Activated naive CD8-positive, alpha-beta T cell (primary cell): ENCODE measurements at regions not wholly inside any gene's neighbourhood (a gene's known extent, or its start where the extent isn't known, plus 50 kb on each side); places are given as distances from the start of the nearest gene placed in this dataset.

Experiments
- H3K27ac Mint-ChIP-seq: one replicate; pipeline ENCODE4 v1.8.0; 2021; ENCODE audit warnings: mixed read lengths
- H3K27me3 Mint-ChIP-seq: one replicate; pipeline ENCODE4 v1.8.0; 2021; ENCODE audit warnings: mixed read lengths
- H3K36me3 Mint-ChIP-seq: one replicate; pipeline ENCODE4 v1.8.0; 2021; ENCODE audit warnings: mixed read lengths
- H3K4me1 Mint-ChIP-seq: one replicate; pipeline ENCODE4 v1.8.0; 2021; ENCODE audit warnings: low read depth, mixed read lengths
- H3K4me3 Mint-ChIP-seq: one replicate; pipeline ENCODE4 v1.8.0; 2021; ENCODE audit warnings: mild to moderate bottlenecking, mixed read lengths
- H3K9me3 Mint-ChIP-seq: one replicate; pipeline ENCODE4 v1.8.0; 2021; ENCODE audit warnings: low read depth, mixed read lengths

DNA sequence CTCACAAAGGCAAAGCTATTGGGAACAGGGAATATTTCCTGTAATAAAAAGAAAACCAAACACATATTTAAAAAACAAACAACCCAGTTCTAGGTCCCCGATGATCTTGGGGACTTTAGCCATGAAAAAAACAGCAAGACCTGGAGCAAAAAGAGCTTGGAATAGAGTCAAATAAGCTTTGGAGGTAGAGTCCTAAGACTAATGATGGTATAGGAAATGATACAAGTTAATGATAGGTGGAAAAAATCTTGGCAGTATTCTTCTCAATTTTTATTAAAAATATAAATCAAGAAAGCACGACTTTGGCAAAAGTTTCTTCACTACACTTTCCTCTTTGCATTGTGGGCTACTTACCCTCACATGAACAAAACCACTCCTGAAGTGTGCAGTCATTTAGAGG lies 481.5 kb downstream of the EBF1 start:
- Mint-ChIP-seq H3K36me3 (no peaks in the 10 kb centered on the region), H3K27me3 (no peaks in the 10 kb centered on the region), H3K4me3 (no peak overlapping the region), H3K27ac (no peak overlapping the region), H3K4me1 (no peaks in the 10 kb centered on the region), H3K9me3 (no peaks in the 10 kb centered on the region)

DNA sequence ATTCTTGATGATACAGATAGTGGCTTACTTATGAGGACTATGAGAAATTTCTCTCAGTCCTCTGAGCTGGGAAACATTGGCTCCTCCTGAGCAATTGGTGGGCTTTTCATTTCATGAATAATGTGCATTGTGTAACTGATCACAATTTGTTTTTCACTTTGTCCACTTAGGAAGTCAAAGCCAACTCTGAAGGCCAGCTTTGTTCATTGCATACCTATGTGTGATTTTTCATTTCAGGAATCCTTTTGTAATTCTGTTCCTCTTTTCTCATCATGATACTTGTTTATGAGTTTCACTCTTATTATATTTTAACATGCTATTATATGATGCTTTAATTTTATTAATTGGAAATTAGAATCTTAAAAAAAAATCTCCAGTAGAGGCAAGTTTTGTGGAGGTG lies 483.0 kb downstream of the EBF1 start:
- H3K27me3 Mint-ChIP-seq = no peaks in the 10 kb centered on the region
- no peaks in the 10 kb centered on the region for H3K9me3 Mint-ChIP-seq
- no peaks in the 10 kb centered on the region for H3K36me3 Mint-ChIP-seq
- no peaks in the 10 kb centered on the region for H3K4me1 Mint-ChIP-seq
- no peak overlapping the region for H3K4me3 Mint-ChIP-seq
- no peak overlapping the region for H3K27ac Mint-ChIP-seq

DNA sequence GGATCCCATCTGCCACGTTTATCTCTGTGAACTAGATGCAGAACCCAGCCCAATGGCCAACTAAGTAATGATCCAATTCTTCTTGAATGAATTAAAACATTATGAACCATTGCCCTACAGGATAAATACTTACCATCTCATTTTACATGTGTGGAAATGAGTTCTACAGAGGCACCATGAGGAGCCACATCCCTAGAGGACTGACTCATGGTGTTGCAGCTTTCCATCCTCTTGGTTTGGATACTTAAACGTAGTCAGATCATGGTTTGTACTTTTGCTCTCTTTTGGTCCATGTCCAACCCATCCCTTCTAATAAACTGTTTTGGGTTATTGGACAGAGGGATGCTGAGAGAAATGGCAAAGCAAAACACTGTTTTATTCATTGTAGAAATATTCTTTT lies 484.8 kb downstream of the EBF1 start:
- H3K4me1 Mint-ChIP-seq = no peaks in the 10 kb centered on the region
- no peaks in the 10 kb centered on the region for H3K9me3 Mint-ChIP-seq

DNA sequence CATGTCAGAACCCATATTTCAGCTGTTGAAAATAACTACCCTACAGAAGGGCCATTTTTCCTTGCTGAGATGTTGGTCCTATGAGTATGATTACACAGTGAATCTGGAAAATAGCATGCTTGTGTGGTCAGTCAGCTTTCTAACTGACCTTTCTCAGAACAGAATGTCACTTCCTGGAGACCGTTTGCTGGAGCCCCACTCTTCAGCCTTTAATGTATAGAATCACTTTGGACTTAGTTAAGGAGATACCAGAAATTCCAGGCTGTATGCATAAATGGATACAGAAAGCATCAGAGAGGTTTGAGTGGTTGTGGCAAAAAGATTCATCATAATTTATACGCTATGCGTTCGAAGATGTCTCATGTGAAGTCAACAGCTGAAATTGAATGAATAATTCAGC lies 488.1 kb downstream of the EBF1 start:
- Mint-ChIP-seq H3K4me3 (no peak overlapping the region), H3K27me3 (no peaks in the 10 kb centered on the region), H3K27ac (no peak overlapping the region), H3K36me3 (no peaks in the 10 kb centered on the region), H3K9me3 (no peaks in the 10 kb centered on the region), H3K4me1 (no peaks in the 10 kb centered on the region)

More for the DNA sequence above, 484.8 kb downstream of the EBF1 start:
- H3K4me3 Mint-ChIP-seq = no peak overlapping the region
- no peaks in the 10 kb centered on the region for H3K27me3 Mint-ChIP-seq
- no peaks in the 10 kb centered on the region for H3K36me3 Mint-ChIP-seq
- H3K27ac Mint-ChIP-seq = no peak overlapping the region

DNA sequence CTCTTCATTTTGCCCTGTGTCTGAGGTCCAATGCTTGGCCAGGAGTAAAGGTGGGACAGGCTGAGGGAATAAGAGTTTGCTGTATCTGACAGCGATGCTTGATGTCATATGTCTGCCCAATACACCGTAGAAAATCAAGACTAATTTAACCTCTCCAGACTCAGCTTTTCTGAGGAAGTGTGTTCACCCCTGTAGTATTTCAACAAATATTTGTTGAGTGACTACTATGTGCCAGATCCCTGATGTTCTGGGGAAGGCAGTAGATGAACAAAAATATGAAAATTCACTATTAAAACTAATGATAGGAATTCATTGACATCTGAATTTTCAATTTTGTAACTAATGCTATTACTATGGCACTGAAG lies 489.7 kb downstream of the EBF1 start:
- H3K4me3 Mint-ChIP-seq = no peak overlapping the region
- no peak overlapping the region for H3K27ac Mint-ChIP-seq
- no peaks in the 10 kb centered on the region for H3K9me3 Mint-ChIP-seq
- no peaks in the 10 kb centered on the region for H3K36me3 Mint-ChIP-seq
- H3K27me3 Mint-ChIP-seq = no peaks in the 10 kb centered on the region
- no peaks in the 10 kb centered on the region for H3K4me1 Mint-ChIP-seq

DNA sequence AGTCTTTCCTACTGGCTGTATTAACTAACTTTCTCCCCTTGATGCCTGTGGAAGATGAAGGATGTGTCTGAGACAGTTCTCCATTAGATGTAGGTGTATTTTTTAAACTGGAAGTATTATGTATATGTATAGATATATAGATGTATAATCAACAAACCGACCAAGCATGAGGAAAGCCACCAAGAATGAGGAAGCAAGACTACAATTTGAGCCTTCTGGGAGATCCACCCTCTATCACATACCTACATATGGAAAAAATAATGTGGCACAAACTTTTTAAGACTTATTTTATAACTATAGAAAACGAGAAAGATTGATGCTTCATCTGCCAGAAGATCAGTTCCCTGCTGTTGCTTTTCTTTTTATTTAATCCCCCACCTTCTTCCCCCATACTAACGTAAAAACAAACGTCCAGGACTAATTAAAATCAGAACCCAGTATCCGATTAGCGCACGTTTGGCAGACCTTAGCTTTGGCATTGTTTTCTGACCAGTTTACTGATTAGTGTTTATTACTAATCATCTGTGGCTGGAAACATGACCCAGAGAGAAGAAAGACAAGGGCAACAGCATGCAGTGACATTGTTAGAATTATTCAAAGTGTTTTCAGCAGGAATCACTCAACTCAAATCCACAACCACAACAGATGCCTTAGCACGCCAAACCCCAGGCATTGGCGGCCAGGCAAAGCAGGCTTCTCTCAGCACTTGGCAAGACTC lies 490.2 kb downstream of the EBF1 start:
- Mint-ChIP-seq H3K9me3 (no peaks in the 10 kb centered on the region), H3K4me1 (no peaks in the 10 kb centered on the region), H3K27ac (no peak overlapping the region), H3K27me3 (no peaks in the 10 kb centered on the region), H3K36me3 (no peaks in the 10 kb centered on the region), H3K4me3 (no peak overlapping the region)

DNA sequence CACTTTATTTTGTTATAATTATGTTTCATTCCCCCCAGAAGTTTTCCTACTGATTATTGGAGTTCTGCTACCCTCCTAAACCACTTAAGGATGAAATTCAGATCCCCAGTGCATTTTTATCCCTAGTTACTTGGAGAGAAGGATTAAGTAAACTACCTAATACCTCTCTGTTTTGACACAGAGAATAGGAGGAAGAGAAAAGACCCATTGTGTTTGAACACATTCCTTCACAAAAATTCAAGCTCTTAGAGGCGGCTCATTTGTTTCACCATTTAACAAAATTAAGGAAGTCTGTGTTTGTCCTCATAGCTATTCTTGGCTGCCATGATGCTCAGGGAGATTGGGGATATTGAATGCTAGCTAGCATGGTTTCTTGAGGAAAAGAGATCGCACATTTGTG lies 492.6 kb downstream of the EBF1 start:
- no peaks in the 10 kb centered on the region for H3K27me3 Mint-ChIP-seq
- no peak overlapping the region for H3K4me3 Mint-ChIP-seq
- H3K36me3 Mint-ChIP-seq = no peaks in the 10 kb centered on the region
- no peaks in the 10 kb centered on the region for H3K9me3 Mint-ChIP-seq
- H3K4me1 Mint-ChIP-seq = no peaks in the 10 kb centered on the region
- H3K27ac Mint-ChIP-seq = no peak overlapping the region

DNA sequence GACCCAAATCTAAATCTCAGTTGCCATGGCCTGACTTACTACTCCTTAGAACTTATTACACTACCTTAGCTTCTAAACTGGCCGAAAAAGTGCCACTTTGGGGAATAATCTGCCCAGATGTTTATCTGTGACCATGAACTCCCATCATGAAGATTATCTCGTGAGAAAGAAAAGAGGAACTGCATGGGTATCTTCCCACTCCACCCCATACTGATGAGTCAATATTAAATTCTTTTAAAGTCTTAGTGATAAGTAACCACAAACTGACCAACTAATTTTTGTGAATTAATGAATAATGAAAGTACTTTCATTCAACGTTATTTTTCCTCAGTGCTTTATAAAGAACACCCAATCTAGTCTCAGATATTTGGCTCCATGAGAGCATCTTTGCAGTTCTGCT lies 493.5 kb downstream of the EBF1 start:
- Mint-ChIP-seq H3K27ac (no peak overlapping the region), H3K4me1 (no peaks in the 10 kb centered on the region), H3K27me3 (no peaks in the 10 kb centered on the region), H3K36me3 (no peaks in the 10 kb centered on the region), H3K9me3 (no peaks in the 10 kb centered on the region), H3K4me3 (no peak overlapping the region)

DNA sequence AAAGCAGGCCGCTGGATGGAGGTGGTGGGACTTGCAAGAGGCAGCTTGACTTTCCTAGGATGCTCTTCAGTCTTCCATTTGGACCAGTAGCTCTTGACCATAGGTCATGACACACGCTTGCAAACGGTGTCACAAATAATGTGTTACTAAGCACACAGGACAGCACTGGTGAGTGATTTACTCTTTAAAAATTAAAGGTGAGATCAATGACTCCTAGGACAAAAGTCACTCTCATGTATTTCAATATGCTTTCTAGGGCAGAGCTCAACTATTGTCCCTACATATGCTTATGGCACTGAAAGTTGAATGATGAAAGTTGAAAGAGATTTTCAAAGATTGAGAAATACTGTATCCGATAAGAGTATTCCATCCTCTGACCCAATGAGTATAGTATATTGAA lies 496.7 kb downstream of the EBF1 start:
- Mint-ChIP-seq H3K27ac (no peak overlapping the region), H3K4me1 (no peaks in the 10 kb centered on the region), H3K36me3 (no peaks in the 10 kb centered on the region), H3K4me3 (no peak overlapping the region), H3K27me3 (no peaks in the 10 kb centered on the region), H3K9me3 (no peaks in the 10 kb centered on the region)

DNA sequence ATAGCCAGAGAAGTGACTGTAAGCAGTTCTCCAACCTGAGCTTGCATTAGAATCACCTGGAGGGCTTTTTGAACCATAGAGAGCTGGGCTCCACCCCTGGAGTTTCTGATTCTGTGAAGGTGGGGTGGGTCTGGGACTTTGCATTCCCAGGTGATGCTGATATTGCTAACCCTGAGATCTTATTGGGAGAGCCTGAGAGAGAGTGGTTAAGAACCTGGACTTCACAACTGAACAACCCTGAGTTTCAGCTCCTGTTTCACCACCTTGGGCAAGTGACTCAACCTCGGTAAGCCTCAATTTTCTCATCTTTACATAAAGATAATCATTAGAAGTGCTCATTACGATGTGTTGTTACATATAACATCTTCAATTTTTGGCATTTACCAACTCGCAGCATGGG lies 498.6 kb downstream of the EBF1 start:
- Mint-ChIP-seq H3K36me3 (no peaks in the 10 kb centered on the region), H3K27ac (no peak overlapping the region), H3K27me3 (no peaks in the 10 kb centered on the region), H3K4me3 (no peak overlapping the region), H3K9me3 (no peaks in the 10 kb centered on the region), H3K4me1 (no peaks in the 10 kb centered on the region)

DNA sequence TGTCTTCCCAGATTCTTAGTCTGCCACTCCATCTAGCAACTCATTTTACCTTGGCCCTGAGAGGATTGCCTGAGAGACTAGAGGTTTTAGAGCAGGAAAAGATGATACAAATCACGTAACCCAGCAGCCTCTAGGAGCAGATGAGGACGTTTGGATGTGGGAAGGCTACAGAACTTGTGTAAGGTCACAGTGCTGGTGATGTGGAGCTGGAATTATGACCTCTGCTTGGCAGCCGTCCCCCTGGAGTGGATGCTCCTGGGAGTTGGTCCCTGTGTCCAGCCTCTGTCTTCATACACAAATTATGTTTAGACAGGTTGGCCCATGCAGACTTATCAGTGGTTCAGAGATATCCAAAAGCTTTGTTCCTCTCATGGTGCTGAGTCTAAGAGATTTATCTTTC lies 499.0 kb downstream of the EBF1 start:
- H3K4me1 Mint-ChIP-seq = no peaks in the 10 kb centered on the region
- no peak overlapping the region for H3K4me3 Mint-ChIP-seq
- no peaks in the 10 kb centered on the region for H3K27me3 Mint-ChIP-seq
- no peak overlapping the region for H3K27ac Mint-ChIP-seq
- no peaks in the 10 kb centered on the region for H3K36me3 Mint-ChIP-seq
- no peaks in the 10 kb centered on the region for H3K9me3 Mint-ChIP-seq

DNA sequence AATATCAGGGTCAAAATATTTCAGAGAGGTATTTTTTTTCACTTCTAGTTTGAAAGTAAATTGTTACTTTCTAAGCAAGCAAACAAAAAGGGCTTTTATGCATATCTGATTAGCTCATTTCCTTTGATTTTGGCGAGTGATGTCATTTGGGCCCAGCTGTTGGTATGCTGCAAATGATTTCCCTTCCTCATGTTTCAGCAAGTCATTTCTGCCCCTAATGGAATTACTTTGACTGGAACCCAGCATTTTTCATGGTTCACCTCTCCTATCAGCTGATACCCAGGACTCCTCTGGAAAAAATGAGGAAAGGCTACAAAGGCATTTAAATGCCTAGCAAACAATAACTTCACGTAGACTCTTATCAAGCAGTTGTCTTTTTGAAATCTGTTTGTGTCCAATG lies 500.6 kb downstream of the EBF1 start:
- Mint-ChIP-seq H3K27me3 (no peaks in the 10 kb centered on the region), H3K4me1 (no peaks in the 10 kb centered on the region), H3K27ac (no peak overlapping the region), H3K36me3 (no peaks in the 10 kb centered on the region), H3K9me3 (no peaks in the 10 kb centered on the region), H3K4me3 (no peak overlapping the region)

DNA sequence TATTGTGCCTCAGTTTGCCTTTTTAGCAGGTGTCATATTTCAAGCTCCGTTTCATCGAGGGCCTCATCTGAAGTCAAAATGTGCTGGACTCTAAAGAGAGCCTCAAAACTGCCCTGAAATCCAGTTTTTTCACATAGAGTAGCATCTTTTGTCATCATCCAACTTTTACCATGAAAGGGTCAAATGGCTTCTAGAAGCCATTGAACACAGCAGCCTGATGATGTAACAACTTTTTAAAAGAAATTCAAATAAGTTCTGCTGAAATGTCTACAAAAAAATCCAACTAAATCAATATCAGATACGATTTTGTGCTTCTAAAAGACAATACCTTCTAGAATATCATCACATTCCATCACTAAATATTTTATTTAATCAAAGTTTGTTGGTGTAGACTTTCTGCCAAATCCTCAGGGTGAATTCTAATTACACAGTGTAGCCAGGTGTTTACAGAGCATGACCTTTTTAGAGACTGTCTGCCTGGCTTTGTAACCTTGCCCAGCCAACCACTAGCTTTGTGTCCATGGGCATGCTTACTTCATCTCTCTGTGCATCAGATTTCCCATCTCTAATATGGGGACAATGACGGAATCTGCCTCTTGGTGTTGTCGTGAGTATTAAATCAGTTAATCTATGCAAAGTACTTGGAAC lies 505.0 kb downstream of the EBF1 start:
- H3K9me3 Mint-ChIP-seq = no peaks in the 10 kb centered on the region
- H3K27ac Mint-ChIP-seq = no peak overlapping the region
- no peaks in the 10 kb centered on the region for H3K27me3 Mint-ChIP-seq
- no peaks in the 10 kb centered on the region for H3K36me3 Mint-ChIP-seq
- no peak overlapping the region for H3K4me3 Mint-ChIP-seq
- peaks cover 6% of the 10 kb centered on the region for H3K4me1 Mint-ChIP-seq

DNA sequence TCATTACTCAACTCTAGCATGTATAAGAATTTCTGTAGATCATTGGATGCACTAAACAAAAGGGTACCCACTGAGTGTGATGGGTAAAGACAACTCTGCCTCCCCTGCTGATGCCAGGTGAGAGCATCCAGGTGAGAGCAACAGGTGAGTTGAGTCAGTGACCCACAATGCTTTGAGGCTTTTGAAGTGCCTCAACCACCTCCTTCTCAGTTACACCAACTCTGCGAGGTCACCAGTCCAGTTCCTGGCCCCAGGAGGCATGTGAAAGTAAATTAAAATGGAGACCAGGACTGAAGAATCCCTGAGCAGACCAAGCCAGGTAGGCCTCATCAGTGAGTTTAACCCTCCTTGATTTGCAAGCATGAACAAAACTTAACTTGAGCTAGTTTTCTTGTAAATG lies 505.8 kb downstream of the EBF1 start:
- no peak overlapping the region for H3K27ac Mint-ChIP-seq
- no peaks in the 10 kb centered on the region for H3K36me3 Mint-ChIP-seq
- H3K4me1 Mint-ChIP-seq = peaks cover 6% of the 10 kb centered on the region
- no peaks in the 10 kb centered on the region for H3K27me3 Mint-ChIP-seq
- H3K9me3 Mint-ChIP-seq = no peaks in the 10 kb centered on the region
- H3K4me3 Mint-ChIP-seq = no peak overlapping the region

DNA sequence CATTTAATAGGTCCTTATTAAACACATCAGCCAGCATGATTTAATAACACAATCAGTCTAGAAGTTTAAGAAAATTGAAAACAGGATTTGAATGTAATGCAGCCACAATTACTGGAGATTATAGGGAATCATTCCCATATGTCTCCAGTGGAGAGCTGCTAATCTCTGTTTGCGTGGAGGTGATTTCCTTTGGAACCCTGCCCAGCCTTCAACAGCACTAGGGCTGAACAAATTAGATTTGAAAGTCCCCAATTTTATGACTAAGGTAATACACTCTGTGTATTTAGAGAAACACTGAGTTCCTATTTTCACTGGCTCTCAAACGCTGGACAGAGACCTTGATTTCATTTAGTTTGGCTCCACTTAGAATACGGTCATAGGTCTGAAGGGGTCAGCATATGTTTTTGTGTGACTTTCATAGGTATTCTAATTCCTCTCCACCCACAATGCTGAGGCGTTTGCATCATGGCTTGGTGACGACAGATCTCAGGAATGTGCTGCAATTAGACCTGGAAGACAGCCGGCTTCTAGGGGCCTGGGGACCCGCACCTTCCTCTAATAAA lies 508.3 kb downstream of the EBF1 start:
- no peaks in the 10 kb centered on the region for H3K9me3 Mint-ChIP-seq
- no peaks in the 10 kb centered on the region for H3K36me3 Mint-ChIP-seq
- H3K27me3 Mint-ChIP-seq = no peaks in the 10 kb centered on the region
- peaks cover 6% of the 10 kb centered on the region for H3K4me1 Mint-ChIP-seq
- no peak overlapping the region for H3K4me3 Mint-ChIP-seq
- no peak overlapping the region for H3K27ac Mint-ChIP-seq
